ENCODE measurements at regions not wholly inside any gene's neighbourhood (a gene's known extent, or its start where the extent isn't known, plus 50 kb on each side); places are given as distances from the start of the nearest gene placed in this dataset.

DNA sequence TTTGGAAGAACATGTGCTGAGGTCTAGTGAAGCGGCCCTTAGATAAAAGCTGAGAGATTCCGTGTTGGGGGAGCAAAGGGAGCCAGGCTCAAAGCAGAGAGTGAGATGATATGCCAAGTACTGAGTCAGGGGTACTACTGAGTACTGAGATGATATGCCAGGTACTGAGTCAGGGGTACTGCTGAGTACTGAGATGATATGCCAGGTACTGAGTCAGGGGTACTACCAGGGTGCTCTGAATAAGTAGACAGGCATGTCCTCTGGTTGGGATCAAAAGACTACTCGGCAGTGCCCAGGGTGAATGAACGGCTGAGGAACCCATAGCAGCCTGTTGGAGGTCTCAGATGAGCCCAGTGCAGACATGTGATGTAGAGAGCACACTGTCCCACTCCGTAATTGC lies 239.0 kb downstream of the SOX9 start:
- no peak for TF ChIP-seq POLR2A (IDR thresholded peaks at IDR 0.05)
- TF ChIP-seq, protein P1, sequence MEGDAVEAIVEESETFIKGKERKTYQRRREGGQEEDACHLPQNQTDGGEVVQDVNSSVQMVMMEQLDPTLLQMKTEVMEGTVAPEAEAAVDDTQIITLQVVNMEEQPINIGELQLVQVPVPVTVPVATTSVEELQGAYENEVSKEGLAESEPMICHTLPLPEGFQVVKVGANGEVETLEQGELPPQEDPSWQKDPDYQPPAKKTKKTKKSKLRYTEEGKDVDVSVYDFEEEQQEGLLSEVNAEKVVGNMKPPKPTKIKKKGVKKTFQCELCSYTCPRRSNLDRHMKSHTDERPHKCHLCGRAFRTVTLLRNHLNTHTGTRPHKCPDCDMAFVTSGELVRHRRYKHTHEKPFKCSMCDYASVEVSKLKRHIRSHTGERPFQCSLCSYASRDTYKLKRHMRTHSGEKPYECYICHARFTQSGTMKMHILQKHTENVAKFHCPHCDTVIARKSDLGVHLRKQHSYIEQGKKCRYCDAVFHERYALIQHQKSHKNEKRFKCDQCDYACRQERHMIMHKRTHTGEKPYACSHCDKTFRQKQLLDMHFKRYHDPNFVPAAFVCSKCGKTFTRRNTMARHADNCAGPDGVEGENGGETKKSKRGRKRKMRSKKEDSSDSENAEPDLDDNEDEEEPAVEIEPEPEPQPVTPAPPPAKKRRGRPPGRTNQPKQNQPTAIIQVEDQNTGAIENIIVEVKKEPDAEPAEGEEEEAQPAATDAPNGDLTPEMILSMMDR (IDR thresholded peaks at IDR 0.05) = no peak

All from heart left ventricle (tissue), 13 donors.